SK-N-MC (cell line): ENCODE measurements at regions not wholly inside any gene's neighbourhood (a gene's known extent, or its start where the extent isn't known, plus 50 kb on each side); places are given as distances from the start of the nearest gene placed in this dataset.

Experiments used
- DNase-seq: peaks from one replicate; pipeline ENCODE4 v3.0.0-alpha.2; 2011; ENCODE audit warnings: low read depth, low spot score
- H3K27ac ChIP-seq: fragments of 200-600 bp; sonication (generic); 2 replicates; pipeline ENCODE4 v1.5.1; 2016; ENCODE audit warnings: mixed run types
- H3K36me3 ChIP-seq: fragments of 200-600 bp; sonication (generic); 2 replicates; pipeline ENCODE4 v1.6.1; 2017; ENCODE audit warnings: antibody characterized with exemption, low read length, mixed read lengths; ENCODE audit not compliant: insufficient read depth
- H3K4me3 ChIP-seq: fragments of 200-600 bp; sonication (generic); 2 replicates; pipeline ENCODE4 v1.5.1; 2016
- H3K9ac ChIP-seq: fragments of 200-600 bp; sonication (generic); 2 replicates; pipeline ENCODE4 v1.8.0; 2017; ENCODE audit warnings: mixed run types, mixed read lengths; ENCODE audit not compliant: insufficient read length
- H3K9me3 ChIP-seq: fragments of 200-600 bp; sonication (generic); 2 replicates; pipeline ENCODE4 v1.6.1; 2017; ENCODE audit warnings: low read depth, mild to moderate bottlenecking, antibody characterized with exemption, low read length, moderate library complexity, mixed read lengths
- EZH2 ChIP-seq: fragments of 200-600 bp; sonication (generic); IDR thresholded peaks from one replicate; pipeline ENCODE4 v1.6.1; 2017; ENCODE audit warnings: antibody characterized with exemption
- FOXP2 ChIP-seq: optimal IDR thresholded peaks from 2 replicates; pipeline ENCODE3; 2011; ENCODE audit warnings: mild to moderate bottlenecking, moderate library complexity; ENCODE audit not compliant: insufficient read depth; ENCODE audit errors: extremely low read length, control extremely low read depth
- POLR2AphosphoS5 ChIP-seq: IDR thresholded peaks from 2 replicates; pipeline ENCODE4 v1.6.1; 2012; ENCODE audit warnings: mild to moderate bottlenecking, low read depth, low read length, borderline replicate concordance

- no peak overlapping the region for H3K27ac ChIP-seq
- H3K4me3 ChIP-seq: no peak overlapping the region
- H3K9ac ChIP-seq: no peak overlapping the region
- H3K36me3 ChIP-seq: no peaks in the 10 kb centered on the region
- no peak for DNase-seq
- no peaks in the 10 kb centered on the region for H3K9me3 ChIP-seq
- TF ChIP-seq EZH2: no peak
- TF ChIP-seq FOXP2: no peak
- no peak for TF ChIP-seq POLR2AphosphoS5
Observed at GRCh38 chr18:32550963-32551362, 80.3 kb upstream of the GAREM1 start.

GRCh38 chr18:32549248-32550110 lies 78.8 kb upstream of the GAREM1 start:
- Histone ChIP-seq H3K27ac (no peak overlapping the region), H3K9ac (no peak overlapping the region), H3K36me3 (no peaks in the 10 kb centered on the region), H3K4me3 (no peak overlapping the region), H3K9me3 (no peaks in the 10 kb centered on the region)
- peak; percentile 10 for DNase-seq
- TF ChIP-seq POLR2AphosphoS5 (no peak), EZH2 (no peak), FOXP2 (no peak)

- Histone ChIP-seq H3K27ac (no peak overlapping the region), H3K9ac (no peak overlapping the region), H3K4me3 (no peak overlapping the region), H3K36me3 (no peaks in the 10 kb centered on the region), H3K9me3 (no peaks in the 10 kb centered on the region)
- no peak for DNase-seq
- TF ChIP-seq EZH2 (no peak), FOXP2 (no peak), POLR2AphosphoS5 (no peak)
Observed at GRCh38 chr18:32548688-32549087, 78.0 kb upstream of the GAREM1 start.

DNA sequence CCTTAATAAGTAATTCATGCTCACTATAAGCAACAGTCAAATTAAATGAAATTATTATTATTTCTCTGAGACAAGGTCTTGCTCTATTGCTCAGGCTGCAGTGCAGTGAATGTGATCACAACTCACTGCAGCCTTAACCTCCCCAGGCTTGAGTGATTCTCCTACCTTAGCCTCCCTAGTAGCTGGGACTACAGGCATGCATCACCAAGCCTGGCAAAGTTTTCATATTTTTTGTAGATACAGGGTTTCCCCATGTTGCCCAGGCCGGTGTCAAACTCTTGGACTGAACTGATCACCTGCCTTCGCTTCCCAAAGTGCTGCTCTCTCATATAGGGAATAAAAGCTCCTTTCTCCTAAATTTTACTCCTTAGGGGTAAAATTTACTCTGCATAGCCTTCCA lies 74.9 kb upstream of the GAREM1 start:
- no peaks in the 10 kb centered on the region for H3K9me3 ChIP-seq
- no peak overlapping the region for H3K4me3 ChIP-seq
- TF ChIP-seq FOXP2 (no peak), EZH2 (no peak), POLR2AphosphoS5 (no peak)
- H3K36me3 ChIP-seq: no peaks in the 10 kb centered on the region
- H3K27ac ChIP-seq: no peak overlapping the region
- no peak for DNase-seq
- no peak overlapping the region for H3K9ac ChIP-seq

GRCh38 chr18:32544088-32544487 lies 73.4 kb upstream of the GAREM1 start:
- TF ChIP-seq EZH2: no peak
- no peak for TF ChIP-seq POLR2AphosphoS5
- TF ChIP-seq FOXP2: no peak
- DNase-seq: no peak
- Histone ChIP-seq H3K4me3 (no peak overlapping the region), H3K27ac (no peak overlapping the region), H3K9me3 (no peaks in the 10 kb centered on the region), H3K9ac (no peak overlapping the region), H3K36me3 (no peaks in the 10 kb centered on the region)

DNA sequence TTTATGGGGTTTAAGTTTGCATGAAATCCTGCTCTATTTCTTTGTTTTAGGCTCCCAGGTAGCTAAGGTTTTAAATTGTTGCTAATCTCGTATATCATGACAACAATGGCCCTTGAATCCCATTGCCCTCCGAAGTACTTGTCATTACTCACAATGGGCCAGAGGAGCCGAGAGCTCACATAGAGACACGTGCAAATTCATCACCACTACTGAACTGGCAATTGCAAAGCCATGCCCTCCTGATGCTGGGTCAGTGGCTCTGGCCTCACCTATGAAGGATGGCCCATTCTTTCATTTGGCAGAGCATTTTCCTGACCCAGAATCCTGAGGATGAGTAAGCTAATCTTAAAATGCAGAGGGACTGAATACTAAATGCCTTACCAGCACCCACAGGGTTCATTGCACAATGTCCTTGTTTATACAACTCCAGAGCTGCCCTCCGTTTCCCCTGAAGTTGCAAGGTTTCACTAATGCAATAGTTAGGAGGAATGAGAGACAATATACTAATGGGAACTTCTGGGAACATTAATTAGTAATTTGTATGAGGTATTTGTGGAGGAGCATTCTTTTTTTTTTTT lies 71.6 kb upstream of the GAREM1 start:
- TF ChIP-seq POLR2AphosphoS5: no peak
- no peak for TF ChIP-seq FOXP2
- no peak for TF ChIP-seq EZH2
- no peaks in the 10 kb centered on the region for H3K36me3 ChIP-seq

GRCh38 chr18:32530947-32531651 lies 60.4 kb upstream of the GAREM1 start:
- DNase-seq: peak; percentile 28
- Histone ChIP-seq H3K27ac (peak overlapping the region; percentile 19; the same call in 1 of the 2 replicates), H3K4me3 (no peak overlapping the region; the same call in 1 of the 2 replicates), H3K9me3 (no peaks in the 10 kb centered on the region), H3K9ac (no peak overlapping the region), H3K36me3 (no peaks in the 10 kb centered on the region)
- TF ChIP-seq FOXP2 (no peak), EZH2 (no peak), POLR2AphosphoS5 (no peak)

More for the DNA sequence above, 71.6 kb upstream of the GAREM1 start:
- no peak overlapping the region for H3K4me3 ChIP-seq
- DNase-seq: no peak
- H3K9ac ChIP-seq: no peak overlapping the region
- no peaks in the 10 kb centered on the region for H3K9me3 ChIP-seq
- H3K27ac ChIP-seq: no peak overlapping the region
